Calu3 (cell line): ENCODE measurements at regions not wholly inside any gene's neighbourhood (a gene's known extent, or its start where the extent isn't known, plus 50 kb on each side); places are given as distances from the start of the nearest gene placed in this dataset.

Experiments used
- BruUV-seq: library from RNA; stranded (reverse); fragments of 400-500 nt; replicated peaks from 2 replicates; lab custom pipeline; 2021; lab: Mats Ljungman, UMichigan
- CTCF ChIA-PET: fragments of 300-600 bp; sonication (Branson Sonifier 250); formaldehyde crosslinking; loops from one replicate; lab custom pipeline; 2022; ENCODE audit warnings: antibody characterized with exemption; lab: Charles Lee
- DNase-seq: peaks from one replicate; pipeline ENCODE4 v3.0.0; 2022
- H3K27ac Mint-ChIP-seq: one replicate; pipeline ENCODE4 v1.8.0; 2022; ENCODE audit warnings: mixed read lengths; ENCODE audit not compliant: unreplicated experiment
- H3K27me3 Mint-ChIP-seq: one replicate; pipeline ENCODE4 v1.8.0; 2022; ENCODE audit warnings: mixed read lengths; ENCODE audit not compliant: unreplicated experiment
- H3K36me3 Mint-ChIP-seq: one replicate; pipeline ENCODE4 v1.8.0; 2022; ENCODE audit warnings: mild to moderate bottlenecking, moderate library complexity, mixed read lengths; ENCODE audit not compliant: insufficient read depth, unreplicated experiment
- H3K4me1 Mint-ChIP-seq: one replicate; pipeline ENCODE4 v1.8.0; 2022; ENCODE audit warnings: mild to moderate bottlenecking, low read depth, mixed read lengths; ENCODE audit not compliant: unreplicated experiment
- H3K4me3 Mint-ChIP-seq: one replicate; pipeline ENCODE4 v1.8.0; 2022; ENCODE audit warnings: mild to moderate bottlenecking, low read depth, moderate library complexity, mixed read lengths; ENCODE audit not compliant: unreplicated experiment
- H3K9me3 Mint-ChIP-seq: one replicate; pipeline ENCODE4 v1.8.0; 2022; ENCODE audit warnings: low read depth, mixed read lengths; ENCODE audit not compliant: unreplicated experiment
- CTCF ChIP-seq: fragments of 200-600 bp; IDR thresholded peaks from one replicate; pipeline ENCODE4 v1.8.0; 2022; ENCODE audit warnings: antibody characterized with exemption; ENCODE audit not compliant: unreplicated experiment
- intact Hi-C: fragments of 100-400 bp; cut with micrococcal nuclease; formaldehyde crosslinking; loops from one replicate; pipeline ENCODE4 v1.10.0; 2022; ENCODE audit not compliant: unreplicated experiment

GRCh38 chr2:52107124-52107523, 1075.2 kb upstream of the NRXN1 start:
- BruUV-seq: no TSS peak
- CTCF ChIA-PET: no interaction called here
- H3K27me3 Mint-ChIP-seq: no peaks in the 10 kb centered on the region
- TF ChIP-seq CTCF: no peak
- H3K4me1 Mint-ChIP-seq: no peaks in the 10 kb centered on the region
- H3K27ac Mint-ChIP-seq: no peak overlapping the region
- no peak overlapping the region for H3K4me3 Mint-ChIP-seq
- intact Hi-C loops: no loop called here
- no peak for DNase-seq
- H3K9me3 Mint-ChIP-seq: peaks cover 12% of the 10 kb centered on the region
- H3K36me3 Mint-ChIP-seq: no peaks in the 10 kb centered on the region

GRCh38 chr2:52097071-52097470, 1065.1 kb upstream of the NRXN1 start:
- CTCF ChIA-PET: no interaction called here
- no peak for DNase-seq
- peaks cover 17% of the 10 kb centered on the region for H3K9me3 Mint-ChIP-seq

GRCh38 chr2:52084759-52085158, 1052.8 kb upstream of the NRXN1 start:
- DNase-seq: no peak
- Mint-ChIP-seq H3K27me3 (no peaks in the 10 kb centered on the region), H3K4me1 (no peaks in the 10 kb centered on the region), H3K36me3 (no peaks in the 10 kb centered on the region), H3K9me3 (peaks cover 14% of the 10 kb centered on the region), H3K4me3 (no peak overlapping the region), H3K27ac (no peak overlapping the region)
- no TSS peak for BruUV-seq
- intact Hi-C loops: no loop called here
- no peak for TF ChIP-seq CTCF
- CTCF ChIA-PET: no interaction called here

More at GRCh38 chr2:52097071-52097470, 1065.1 kb upstream of the NRXN1 start:
- intact Hi-C loops: no loop called here
- Mint-ChIP-seq H3K27me3 (no peaks in the 10 kb centered on the region), H3K36me3 (no peaks in the 10 kb centered on the region), H3K4me3 (no peak overlapping the region), H3K4me1 (no peaks in the 10 kb centered on the region), H3K27ac (no peak overlapping the region)
- TF ChIP-seq CTCF: no peak
- no TSS peak for BruUV-seq

- BruUV-seq: no TSS peak
- no peak for DNase-seq
- peaks cover 16% of the 10 kb centered on the region for H3K9me3 Mint-ChIP-seq
- H3K27ac Mint-ChIP-seq: no peak overlapping the region
- CTCF ChIA-PET: no interaction called here
- intact Hi-C loops: no loop called here
- TF ChIP-seq CTCF: no peak
- no peak overlapping the region for H3K4me3 Mint-ChIP-seq
- H3K36me3 Mint-ChIP-seq: no peaks in the 10 kb centered on the region
- no peaks in the 10 kb centered on the region for H3K27me3 Mint-ChIP-seq
- no peaks in the 10 kb centered on the region for H3K4me1 Mint-ChIP-seq
Measured at GRCh38 chr2:52083214-52083613, 1051.3 kb upstream of the NRXN1 start.
